H9 (cell line): ENCODE measurements at regions not wholly inside any gene's neighbourhood (a gene's known extent, or its start where the extent isn't known, plus 50 kb on each side); places are given as distances from the start of the nearest gene placed in this dataset.

Experiments
- DNase-seq: peaks from one replicate; pipeline ENCODE4 v3.0.0-alpha.2; 2017
- H2AFZ ChIP-seq: one replicate; pipeline ENCODE4 v1.6.1; 2013; ENCODE audit warnings: mild to moderate bottlenecking, low read length, control low read depth, moderate library complexity
- H2AK5ac ChIP-seq: 2 replicates; pipeline ENCODE4 v1.6.1; 2013; ENCODE audit warnings: low read length, control low read depth, mixed read lengths; ENCODE audit not compliant: insufficient read length
- H2BK120ac ChIP-seq: one replicate; pipeline ENCODE4 v1.6.1; 2013; ENCODE audit warnings: low read depth, mild to moderate bottlenecking, low read length, control low read depth, inconsistent platforms; ENCODE audit not compliant: poor library complexity, severe bottlenecking
- H2BK12ac ChIP-seq: 2 replicates; pipeline ENCODE4 v1.6.1; 2013; ENCODE audit warnings: low read length, control low read depth, mixed read lengths, low read depth; ENCODE audit not compliant: insufficient read length
- H2BK15ac ChIP-seq: 2 replicates; pipeline ENCODE4 v1.6.1; 2013; ENCODE audit warnings: low read depth, low read length, control low read depth
- H2BK20ac ChIP-seq: one replicate; pipeline ENCODE4 v1.6.1; 2013; ENCODE audit warnings: low read depth, mild to moderate bottlenecking, low read length, control low read depth, inconsistent platforms; ENCODE audit not compliant: poor library complexity, severe bottlenecking
- H2BK5ac ChIP-seq: 2 replicates; pipeline ENCODE4 v1.6.1; 2013; ENCODE audit warnings: low read length, control low read depth, mixed read lengths; ENCODE audit not compliant: insufficient read length
- H3K14ac ChIP-seq: 2 replicates; pipeline ENCODE4 v1.6.1; 2013; ENCODE audit warnings: low read length, control low read depth; ENCODE audit not compliant: insufficient read depth
- H3K18ac ChIP-seq: 2 replicates; pipeline ENCODE4 v1.6.1; 2013; ENCODE audit warnings: low read depth, mild to moderate bottlenecking, mixed read lengths, low read length, control low read depth; ENCODE audit not compliant: insufficient read length
- H3K23ac ChIP-seq: 2 replicates; pipeline ENCODE4 v1.6.1; 2013; ENCODE audit warnings: low read length, control low read depth, mixed read lengths, low read depth; ENCODE audit not compliant: insufficient read length
- H3K23me2 ChIP-seq: 2 replicates; pipeline ENCODE4 v1.6.1; 2013; ENCODE audit warnings: low read depth, mild to moderate bottlenecking, mixed read lengths, low read length, control low read depth; ENCODE audit not compliant: insufficient read length, poor library complexity, severe bottlenecking
- H3K27ac ChIP-seq: 2 replicates; pipeline ENCODE4 v1.5.1; 2013; ENCODE audit warnings: low read length, control low read depth, mixed read lengths, low read depth; ENCODE audit not compliant: insufficient read length
- H3K27me3 ChIP-seq: 2 replicates; pipeline ENCODE4 v1.6.1; 2013; ENCODE audit warnings: low read length, control low read depth, inconsistent platforms; ENCODE audit not compliant: insufficient read depth
- H3K4ac ChIP-seq: 2 replicates; pipeline ENCODE4 v1.6.1; 2013; ENCODE audit warnings: low read depth, mild to moderate bottlenecking, control low read depth, inconsistent platforms, low read length, moderate library complexity
- H3K4me1 ChIP-seq: 2 replicates; pipeline ENCODE4 v1.6.1; 2013; ENCODE audit warnings: low read length, control low read depth, inconsistent platforms; ENCODE audit not compliant: insufficient read depth
- H3K4me2 ChIP-seq: 2 replicates; pipeline ENCODE4 v1.6.1; 2013; ENCODE audit warnings: low read length, control low read depth, mixed read lengths; ENCODE audit not compliant: insufficient read length, insufficient read depth
- H3K56ac ChIP-seq: 2 replicates; pipeline ENCODE4 v1.6.1; 2013; ENCODE audit warnings: low read depth, mild to moderate bottlenecking, mixed read lengths, low read length, control low read depth; ENCODE audit not compliant: insufficient read length
- H3K79me1 ChIP-seq: 2 replicates; pipeline ENCODE4 v1.6.1; 2013; ENCODE audit warnings: low read depth, mild to moderate bottlenecking, moderate library complexity, low read length, control low read depth, inconsistent platforms; ENCODE audit not compliant: insufficient read depth, poor library complexity, severe bottlenecking
- H3K79me2 ChIP-seq: 2 replicates; pipeline ENCODE4 v1.6.1; 2013; ENCODE audit warnings: low read length, control low read depth, inconsistent platforms; ENCODE audit not compliant: insufficient read depth
- H3K9ac ChIP-seq: 2 replicates; pipeline ENCODE4 v1.6.1; 2013; ENCODE audit warnings: low read length, control low read depth, mixed read lengths; ENCODE audit not compliant: insufficient read length; ENCODE audit errors: extremely low read depth
- H3K9me3 ChIP-seq: one replicate; pipeline ENCODE4 v1.6.1; 2013; ENCODE audit warnings: low read depth, low read length, inconsistent platforms; ENCODE audit not compliant: control insufficient read depth
- H3T11ph ChIP-seq: one replicate; pipeline ENCODE4 v1.6.1; 2013; ENCODE audit warnings: mild to moderate bottlenecking, low read length, control low read depth, inconsistent platforms
- H4K20me1 ChIP-seq: one replicate; pipeline ENCODE4 v1.6.1; 2013; ENCODE audit not compliant: control insufficient read depth, insufficient read length, insufficient read depth
- H4K5ac ChIP-seq: 2 replicates; pipeline ENCODE4 v1.6.1; 2013; ENCODE audit warnings: low read depth, mild to moderate bottlenecking, mixed read lengths, low read length, control low read depth; ENCODE audit not compliant: insufficient read length
- H4K8ac ChIP-seq: replicated peaks from 2 replicates; pipeline ENCODE4 v1.6.1; 2013; ENCODE audit warnings: low read length, control low read depth, mixed read lengths, low read depth; ENCODE audit not compliant: insufficient read length
- H4K91ac ChIP-seq: 2 replicates; pipeline ENCODE4 v1.6.1; 2013; ENCODE audit warnings: low read depth, mild to moderate bottlenecking, moderate library complexity, mixed read lengths, low read length, control low read depth; ENCODE audit not compliant: insufficient read length
- H3K27ac Mint-ChIP-seq, 3 experiments: 2 replicates in 2 of 3; 3 replicates in 1 of 3; pipeline ENCODE4 v1.8.0; 2020 to 2021; ENCODE audit warnings: mixed read lengths in 3 of 3, mild to moderate bottlenecking in 1 of 3, moderate library complexity in 1 of 3
- H3K27me3 Mint-ChIP-seq: 2 replicates; pipeline ENCODE4 v1.8.0; 2021; ENCODE audit warnings: low read depth, mild to moderate bottlenecking, moderate library complexity, mixed read lengths
- H3K36me3 Mint-ChIP-seq, 3 experiments: 2 replicates in 2 of 3; 3 replicates in 1 of 3; pipeline ENCODE4 v1.8.0; 2020 to 2021; ENCODE audit warnings: low read depth in 3 of 3, mixed read lengths in 3 of 3; ENCODE audit not compliant: insufficient read depth in 1 of 3
- H3K4me1 Mint-ChIP-seq, 2 experiments: 2 replicates each; pipeline ENCODE4 v1.8.0; 2020; ENCODE audit warnings: mixed read lengths in 2 of 2
- H3K4me3 Mint-ChIP-seq, 2 experiments: 2 replicates in 1 of 2; 3 replicates in 1 of 2; pipeline ENCODE4 v1.8.0; 2020 to 2021; ENCODE audit warnings: mild to moderate bottlenecking in 2 of 2, mixed read lengths in 2 of 2, moderate library complexity in 1 of 2
- H3K9me3 Mint-ChIP-seq, 2 experiments: 2 replicates in 1 of 2; 3 replicates in 1 of 2; pipeline ENCODE4 v1.8.0; 2020; ENCODE audit warnings: mild to moderate bottlenecking in 2 of 2, mixed read lengths in 2 of 2, moderate library complexity in 1 of 2
- CTCF ChIP-seq: fragments of 200-600 bp; sonication (generic); conservative IDR thresholded peaks from 3 replicates; pipeline ENCODE4 v1.8.0; 2021; ENCODE audit warnings: antibody characterized with exemption, mild to moderate bottlenecking
- WGBS: extraction: QIAGEN DNeasy Blood & Tissue Kit; methylation state at CpG from one replicate; pipeline ENCODE4 v1.1.7; 2013; ENCODE audit warnings: missing lambda C conversion rate, low lambda C conversion rate, mixed read lengths; ENCODE audit not compliant: insufficient read length; ENCODE audit errors: extremely low coverage; 5-methylcytosine and 5-hydroxymethylcytosine counted together

- H3K4me3 Mint-ChIP-seq, result no peak overlapping the region
- no peak for DNase-seq
- no peaks in the 10 kb centered on the region for H3K79me2 ChIP-seq
- H3K18ac ChIP-seq, result no peak overlapping the region
- WGBS, result no CpG with 5 or more reads among the region's 6 CpGs
- no peaks in the 10 kb centered on the region for H3K79me1 ChIP-seq
- no peaks in the 10 kb centered on the region for H3K4me1 Mint-ChIP-seq
- H2BK120ac ChIP-seq, result no peak overlapping the region
- no peak overlapping the region for H3K14ac ChIP-seq
- H3K23me2 ChIP-seq, result no peaks in the 10 kb centered on the region
- H3K23ac ChIP-seq, result no peak overlapping the region
- no peak overlapping the region for H2BK20ac ChIP-seq
- H3K56ac ChIP-seq, result no peak overlapping the region
- H2BK5ac ChIP-seq, result no peak overlapping the region
- no peaks in the 10 kb centered on the region for H3K9me3 ChIP-seq
- H3K4me1 ChIP-seq, result no peaks in the 10 kb centered on the region
- H3K9ac ChIP-seq, result no peak overlapping the region
- no peak overlapping the region for H3K4me2 ChIP-seq
- H2AFZ ChIP-seq, result no peak overlapping the region
- no peak overlapping the region for H4K5ac ChIP-seq
- no peaks in the 10 kb centered on the region for H3K36me3 Mint-ChIP-seq
- no peak overlapping the region for H2BK12ac ChIP-seq
- H3K9me3 Mint-ChIP-seq, result no peaks in the 10 kb centered on the region
- H4K8ac ChIP-seq, result no peak overlapping the region
- H3K27me3 Mint-ChIP-seq, result no peaks in the 10 kb centered on the region
- H4K20me1 ChIP-seq, result no peaks in the 10 kb centered on the region
- no peak overlapping the region for H2AK5ac ChIP-seq
- H2BK15ac ChIP-seq, result no peak overlapping the region
- no peak overlapping the region for H3K27ac Mint-ChIP-seq
- H3T11ph ChIP-seq, result no peak overlapping the region
- no peak overlapping the region for H4K91ac ChIP-seq
- no peak overlapping the region for H3K27ac ChIP-seq
- no peaks in the 10 kb centered on the region for H3K27me3 ChIP-seq
- TF ChIP-seq CTCF, result no peak
- no peak overlapping the region for H3K4ac ChIP-seq
Measured at GRCh38 chr13:84885868-84886267, 913.4 kb downstream of the SLITRK6 start.
